GM19035 (cell line): ENCODE measurements at regions not wholly inside any gene's neighbourhood (a gene's known extent, or its start where the extent isn't known, plus 50 kb on each side); places are given as distances from the start of the nearest gene placed in this dataset.
"Not testable (repeated sequence)": the region's sequence is repeated elsewhere in the genome, so short reads cannot be mapped to it uniquely, and the experiment has no call there.

Experiments used
- ATAC-seq: cut with Tn5 transposase; IDR thresholded peaks from one replicate; pipeline ENCODE4 v1.9.1; 2021; ENCODE audit not compliant: unreplicated experiment

DNA sequence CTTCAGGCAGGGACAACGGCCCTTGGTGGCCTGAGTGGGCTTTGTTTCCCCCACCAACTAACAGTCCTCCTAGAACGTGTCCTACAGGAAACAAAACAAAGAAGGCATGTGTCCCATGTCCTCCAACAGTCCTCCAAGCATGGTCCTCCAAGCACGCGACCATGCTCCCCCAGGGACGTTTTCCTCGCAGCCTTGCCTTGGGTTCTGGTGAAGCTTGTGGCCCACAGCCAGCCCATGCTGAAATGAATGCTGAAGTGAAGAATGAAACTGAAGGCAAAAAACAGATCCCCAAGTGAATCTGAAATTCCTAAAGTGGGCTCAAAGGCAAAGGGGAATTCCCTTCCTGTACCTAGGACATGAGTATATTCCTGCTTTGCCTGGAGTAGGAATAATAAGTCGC lies 176.6 kb downstream of the JCAD start:
- ATAC-seq = no peak

DNA sequence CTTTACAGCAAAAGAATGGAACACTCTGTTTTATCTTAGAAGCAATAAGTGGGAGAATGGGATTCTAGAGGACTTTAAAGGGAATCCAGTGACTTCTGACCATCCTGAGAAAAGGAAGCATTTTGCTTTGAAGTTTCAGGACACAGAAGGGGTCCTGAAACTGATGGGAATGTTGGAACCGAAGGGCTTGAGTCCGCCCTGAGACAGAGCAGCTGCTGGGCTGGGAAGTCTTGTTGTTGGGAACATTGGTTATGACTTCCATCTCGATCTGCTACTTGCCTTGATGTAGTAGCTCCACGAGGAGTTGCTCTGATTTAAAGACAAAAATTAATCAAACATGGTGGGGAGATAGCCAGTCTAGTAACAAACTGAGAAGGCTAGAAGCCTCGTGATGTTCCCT lies 177.6 kb downstream of the JCAD start:
- ATAC-seq = no peak

DNA sequence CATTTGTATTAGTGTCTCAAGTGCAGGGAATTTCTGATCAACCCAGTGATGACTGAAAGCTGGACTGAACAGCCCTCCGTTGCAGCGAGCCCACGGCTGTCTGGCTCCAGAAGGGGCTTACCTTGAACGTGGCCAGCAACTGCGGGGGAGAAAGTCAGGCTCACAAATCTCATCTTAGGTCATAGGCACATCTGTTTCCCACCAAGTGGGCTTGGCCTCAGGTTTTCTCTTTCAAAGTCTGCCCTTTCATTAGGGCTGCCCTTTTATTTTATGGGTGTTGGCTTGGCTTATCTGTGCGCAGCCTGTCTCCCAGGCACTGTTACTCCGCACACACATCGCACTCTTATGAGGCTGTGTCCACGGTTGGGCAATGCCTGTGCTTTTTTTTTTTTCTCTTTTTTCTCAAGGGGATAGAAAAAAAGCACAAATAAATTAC lies 178.0 kb downstream of the JCAD start:
- no peak for ATAC-seq

DNA sequence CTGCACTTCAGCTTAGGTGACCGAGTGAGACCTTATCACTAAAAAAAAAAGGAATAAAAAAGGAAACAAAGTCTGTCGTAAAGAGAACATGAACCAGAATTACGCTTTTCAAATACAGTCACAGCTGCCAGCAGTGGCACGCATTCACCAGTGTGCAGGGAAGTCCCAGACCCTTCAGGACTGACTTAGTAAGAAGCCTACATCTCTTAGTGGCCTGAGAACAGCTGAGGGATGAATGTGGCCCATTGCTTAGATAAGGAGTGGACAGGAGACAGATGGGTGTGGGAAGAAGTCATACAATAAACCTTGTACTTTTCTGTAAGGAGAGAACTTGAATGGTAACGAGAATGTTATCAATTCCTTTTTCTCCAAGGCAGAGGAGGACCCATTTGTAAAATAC lies 178.5 kb downstream of the JCAD start:
- no peak for ATAC-seq

DNA sequence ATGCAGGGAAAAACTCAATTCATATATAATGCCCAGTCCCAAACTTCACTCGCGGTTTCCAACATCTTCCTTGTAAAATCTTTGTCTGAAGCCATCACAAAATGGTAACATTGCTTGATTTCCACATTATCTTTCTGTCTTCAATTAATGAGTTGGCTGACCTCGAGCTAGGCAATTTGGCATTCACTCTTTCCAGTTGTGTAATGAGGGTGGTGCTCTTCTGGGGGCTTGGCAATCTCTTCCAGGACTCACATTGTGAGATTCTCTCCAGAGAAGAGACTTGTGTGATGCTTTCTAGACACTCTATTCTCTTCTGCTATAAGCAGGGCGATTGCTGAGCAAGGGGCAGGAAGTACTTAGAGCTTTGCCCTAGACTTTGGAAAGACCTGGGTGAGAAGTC lies 179.5 kb downstream of the JCAD start:
- ATAC-seq = no peak

DNA sequence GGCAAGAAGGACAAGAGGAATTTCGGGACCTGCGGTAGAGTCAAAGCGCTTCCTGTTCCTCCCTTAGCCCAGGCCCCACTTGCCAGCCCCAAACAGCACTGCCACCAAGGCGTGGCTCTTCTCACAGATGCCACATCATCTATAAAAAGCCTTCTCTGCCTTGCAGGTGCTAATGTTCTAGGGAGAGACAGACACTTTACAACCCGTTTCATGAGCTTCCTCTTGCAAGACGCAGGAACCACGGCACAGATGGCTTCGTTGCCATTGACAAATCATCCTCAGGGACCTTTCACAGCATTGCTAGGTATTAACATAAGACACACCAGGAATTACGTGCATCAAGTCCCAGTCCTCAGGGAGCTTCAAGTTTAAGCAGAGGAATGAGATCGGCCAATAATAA lies 180.9 kb downstream of the JCAD start:
- ATAC-seq = no peak

DNA sequence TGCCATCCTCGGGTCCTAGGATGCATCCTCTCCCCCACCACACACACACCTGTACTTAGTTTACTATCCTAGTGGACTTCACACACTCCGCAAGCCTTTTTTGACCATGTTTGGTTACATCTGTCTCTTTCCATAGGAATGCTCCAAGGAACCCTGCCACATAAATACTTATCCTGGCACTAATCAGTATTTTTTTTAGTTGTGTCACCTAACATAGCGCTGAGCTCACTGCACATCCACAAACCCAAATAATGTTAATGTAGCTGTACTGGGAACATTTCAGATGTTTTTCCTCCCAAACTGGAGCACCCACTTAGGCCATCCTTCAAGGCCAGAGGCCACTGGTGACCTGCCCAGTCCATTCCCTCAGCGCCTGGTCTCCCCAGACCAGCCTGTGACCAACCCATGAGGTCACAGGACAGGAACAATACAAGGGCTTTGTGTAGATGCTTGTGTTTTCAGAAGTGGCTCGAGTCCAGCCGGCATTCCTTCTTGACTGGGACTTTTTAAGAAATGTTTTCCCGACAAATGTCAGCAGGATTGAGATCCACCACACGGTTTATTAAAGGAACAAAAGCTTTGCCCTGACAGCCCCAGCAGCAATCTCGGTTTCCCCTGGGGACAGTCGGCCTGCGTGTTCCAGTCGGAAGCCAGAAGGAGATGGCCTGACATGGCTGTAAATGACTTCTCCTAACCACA lies 181.4 kb downstream of the JCAD start:
- no peak for ATAC-seq

DNA sequence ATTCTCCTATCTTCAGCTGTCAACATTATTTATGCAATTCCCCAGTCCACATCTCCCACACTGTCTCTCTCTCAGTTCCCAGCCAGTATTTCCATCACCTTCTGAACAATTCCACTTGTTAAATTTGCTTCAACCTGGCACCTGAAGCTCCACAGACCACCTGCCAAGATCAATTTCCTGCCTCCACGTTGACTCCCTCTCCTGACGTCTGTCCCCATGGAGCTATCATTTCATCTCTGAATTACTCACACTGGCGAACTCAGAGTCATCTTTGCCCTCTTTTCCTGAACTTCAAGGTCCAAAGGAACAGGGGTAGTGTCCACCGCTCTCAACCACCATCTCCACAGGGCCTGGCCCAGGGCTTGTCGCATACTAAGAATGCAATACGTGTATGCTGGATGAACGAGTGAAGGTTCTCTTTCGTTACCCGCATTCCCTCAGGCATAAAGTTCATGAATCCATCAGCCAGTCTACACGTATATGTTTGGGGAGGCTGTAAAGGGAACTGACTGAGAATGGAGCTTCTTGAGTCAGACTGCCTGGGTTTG lies 183.3 kb downstream of the JCAD start:
- no peak for ATAC-seq

DNA sequence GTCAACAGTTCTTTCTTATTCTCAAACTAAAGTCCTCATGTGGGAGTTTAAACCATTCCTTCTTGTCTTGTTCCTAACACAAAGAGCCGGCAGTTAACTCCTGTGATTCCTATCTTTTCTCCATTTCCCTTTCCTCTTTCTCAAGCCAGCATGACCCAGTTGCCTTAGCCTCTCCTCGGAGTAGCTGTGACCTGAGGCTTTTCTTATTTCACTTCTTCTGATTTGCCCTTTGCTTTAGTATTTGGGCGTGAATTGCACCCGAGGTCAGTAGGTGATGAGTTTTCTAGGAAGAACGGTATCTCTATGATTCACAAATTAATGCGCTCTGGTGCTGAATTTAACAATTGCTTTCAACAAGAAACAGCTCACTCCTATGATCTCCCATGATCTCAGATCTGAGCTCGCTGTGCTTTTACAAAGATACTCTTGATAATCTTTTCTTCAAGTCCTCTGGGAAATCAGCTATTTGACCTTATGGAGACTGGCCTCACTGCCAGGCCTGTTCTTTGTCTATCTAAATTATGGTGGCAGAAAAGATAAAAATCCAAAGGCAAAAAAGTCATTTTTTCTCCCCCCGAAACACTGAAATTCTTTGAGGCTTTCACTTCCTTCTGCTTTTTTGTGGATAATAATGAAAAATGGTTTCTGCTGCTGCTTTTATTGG lies 184.6 kb downstream of the JCAD start:
- ATAC-seq = no peak

DNA sequence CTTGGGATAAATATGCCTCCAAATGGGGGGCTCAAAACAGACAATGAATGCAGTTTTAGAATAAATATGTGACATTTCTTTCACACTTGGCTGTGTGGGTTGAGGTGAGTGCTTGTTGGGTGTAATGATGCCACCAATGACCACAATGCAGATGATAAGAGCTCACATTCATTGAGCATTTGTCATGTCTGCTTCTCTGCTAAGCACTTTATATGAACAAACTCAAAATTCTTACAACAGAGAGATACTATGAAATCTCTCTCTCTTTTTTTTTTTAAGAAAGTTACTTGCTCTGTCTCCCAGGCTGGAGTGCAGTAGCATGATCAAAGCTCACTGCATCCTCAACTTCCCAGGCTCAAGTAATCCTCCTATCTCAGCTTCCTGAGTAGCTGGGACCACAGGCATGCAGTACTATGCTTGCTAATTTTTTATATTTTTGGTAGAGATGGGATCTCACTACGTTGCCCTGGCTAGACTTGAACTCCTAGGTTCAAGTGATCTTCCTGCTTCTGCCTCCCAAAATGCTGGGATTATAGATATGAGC lies 185.4 kb downstream of the JCAD start:
- no peak for ATAC-seq

DNA sequence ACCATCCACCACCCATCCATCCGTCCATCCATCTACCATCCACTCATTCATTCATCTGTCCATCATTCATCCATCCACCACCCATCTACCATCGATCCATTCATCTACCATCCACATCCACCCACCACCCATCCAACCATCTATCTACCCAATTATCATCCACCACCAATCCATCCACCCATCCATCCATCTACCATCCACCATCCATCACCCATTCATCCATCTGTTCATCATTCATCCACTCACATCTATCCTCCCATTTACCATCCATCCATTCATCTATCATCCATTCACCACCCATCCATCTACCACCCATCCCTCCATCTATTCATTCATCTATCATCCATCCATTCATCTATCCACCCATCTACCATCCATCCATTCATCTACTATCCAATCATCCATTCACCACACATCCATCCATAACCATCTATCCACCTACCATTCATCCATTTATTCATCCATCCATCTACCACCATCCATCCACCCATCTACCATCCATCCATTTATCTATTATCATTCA lies 188.8 kb downstream of the JCAD start:
- ATAC-seq = no peak

DNA sequence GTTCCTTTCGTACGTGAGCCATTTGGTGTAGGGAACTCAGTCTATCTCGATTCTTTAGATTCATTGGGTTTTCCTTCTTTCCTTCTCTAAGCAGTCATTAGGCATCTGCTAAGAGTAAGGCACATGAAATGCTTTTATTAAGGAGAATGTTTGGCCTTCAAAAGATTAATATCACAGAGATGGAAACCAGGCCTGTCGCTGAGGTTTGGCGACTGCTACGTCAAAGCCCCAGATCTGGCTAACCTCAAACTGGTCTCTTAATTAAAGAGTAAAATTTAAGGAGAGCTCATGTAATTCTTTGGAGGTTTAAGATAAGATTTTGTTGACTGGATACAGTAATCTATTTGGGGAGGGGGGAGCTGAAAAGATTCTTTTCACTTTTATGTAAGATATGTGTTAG lies 189.8 kb downstream of the JCAD start:
- ATAC-seq = no peak

DNA sequence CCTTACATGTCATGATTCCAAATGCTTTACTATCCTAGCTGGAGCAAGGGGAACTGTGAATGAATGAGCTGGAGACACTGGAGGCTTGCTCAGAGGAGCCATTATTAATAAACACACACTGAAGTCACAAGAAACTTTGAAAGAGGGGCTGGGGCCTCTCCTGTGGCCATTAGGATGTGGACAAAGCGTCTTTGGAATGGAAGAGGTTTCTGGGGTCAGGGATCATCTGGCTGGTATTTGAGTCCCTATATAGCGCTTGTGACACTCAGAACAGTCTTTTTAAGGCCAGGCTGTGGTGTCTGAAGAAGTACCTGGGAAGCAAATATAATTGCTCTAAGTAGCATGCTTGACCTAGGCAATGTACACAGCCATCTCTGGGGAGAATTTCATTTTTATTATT lies 193.0 kb downstream of the JCAD start:
- no peak for ATAC-seq

DNA sequence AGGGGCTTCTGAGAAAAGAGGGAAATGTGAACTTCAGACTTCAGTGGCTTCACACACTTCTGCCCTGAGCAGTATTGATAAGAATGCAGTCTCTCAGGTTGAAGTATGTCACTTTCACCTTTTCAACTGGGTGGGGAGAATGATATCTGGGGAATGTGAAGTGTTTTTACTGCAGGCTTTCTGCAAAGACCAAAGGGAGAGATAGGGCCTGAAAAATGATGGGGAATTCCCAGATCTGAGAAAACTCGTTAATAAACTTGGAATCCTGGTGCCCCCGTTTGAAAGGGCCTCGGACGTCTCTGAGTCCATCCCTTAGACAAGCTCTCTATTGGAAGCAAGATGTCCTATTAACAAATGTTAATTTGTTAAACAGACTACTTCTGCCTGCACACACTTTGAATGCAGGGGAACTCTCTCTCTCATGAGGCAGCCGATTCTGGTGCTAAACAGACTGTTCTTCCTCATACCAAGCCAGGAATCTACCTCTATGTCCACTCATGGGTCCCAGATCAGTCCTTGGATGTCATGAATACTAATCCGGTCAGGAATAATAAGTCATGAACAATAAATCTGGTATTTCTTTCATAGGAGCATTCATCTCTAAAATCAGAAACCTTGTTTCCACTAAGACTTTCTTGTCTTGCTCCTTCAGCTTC lies 193.6 kb downstream of the JCAD start:
- ATAC-seq = no peak

DNA sequence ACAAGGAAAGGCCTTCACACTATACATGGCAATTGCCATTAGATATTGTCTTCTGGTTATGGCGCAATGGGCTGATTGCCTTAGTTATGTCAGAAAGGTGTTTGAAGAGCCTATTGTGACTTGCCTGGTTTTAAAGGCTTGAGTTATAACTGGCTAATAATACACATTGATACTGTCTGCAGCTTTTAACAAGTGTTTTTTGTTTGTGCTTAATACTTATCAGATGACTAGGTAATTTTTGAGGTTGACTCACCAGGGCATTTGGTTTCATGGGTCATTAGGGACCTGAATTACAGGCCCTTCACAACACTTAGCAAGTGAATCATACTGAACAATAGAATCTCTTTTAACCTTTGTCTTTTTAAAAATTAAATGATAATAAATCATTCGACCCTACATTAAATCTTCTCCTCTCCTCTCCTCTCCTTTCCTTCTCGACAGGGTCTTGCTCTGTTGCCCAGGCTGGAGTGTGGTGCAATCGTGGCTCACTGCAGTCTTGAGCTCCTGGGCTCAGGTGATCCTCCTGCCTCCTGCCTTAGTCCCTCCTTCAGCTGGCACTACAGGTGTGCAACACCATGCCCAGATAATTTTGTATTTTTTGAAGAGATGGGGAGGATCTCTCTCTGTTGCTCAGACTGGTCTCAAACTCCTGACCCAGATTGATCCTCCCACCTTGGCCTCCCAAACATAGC lies 196.3 kb downstream of the JCAD start:
- ATAC-seq = no peak

DNA sequence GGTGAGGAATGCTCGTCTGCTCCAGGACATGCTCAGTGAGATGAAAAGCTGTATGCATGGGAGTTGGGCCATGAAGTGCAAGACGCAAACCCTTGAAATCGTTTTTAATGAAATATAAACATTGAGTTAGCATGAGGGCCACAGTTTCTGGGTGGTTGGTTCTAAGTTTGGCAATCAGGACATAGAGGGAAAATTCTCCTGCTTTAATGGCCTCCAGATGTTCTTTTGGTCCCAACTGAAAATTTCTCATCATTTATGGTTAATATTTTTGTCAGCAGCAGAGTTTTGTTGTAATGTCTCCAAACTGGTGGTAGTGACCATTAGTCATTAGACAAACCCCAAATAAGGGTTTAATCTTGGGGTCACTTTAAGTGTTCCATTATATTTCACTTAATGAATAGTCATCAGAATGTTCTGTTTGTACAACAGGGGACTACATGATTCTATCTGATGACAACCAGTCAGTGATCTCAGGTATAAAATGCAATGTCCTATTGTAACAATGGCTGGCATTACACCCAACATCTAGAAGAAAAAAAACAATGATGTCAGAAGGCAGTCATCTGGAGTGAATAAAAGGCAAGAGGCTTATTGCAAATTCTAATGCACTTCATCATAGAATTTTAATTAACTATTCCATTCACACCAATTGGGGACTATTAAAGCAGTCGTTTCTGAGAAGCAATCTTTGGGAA lies 197.4 kb downstream of the JCAD start:
- ATAC-seq = no peak

DNA sequence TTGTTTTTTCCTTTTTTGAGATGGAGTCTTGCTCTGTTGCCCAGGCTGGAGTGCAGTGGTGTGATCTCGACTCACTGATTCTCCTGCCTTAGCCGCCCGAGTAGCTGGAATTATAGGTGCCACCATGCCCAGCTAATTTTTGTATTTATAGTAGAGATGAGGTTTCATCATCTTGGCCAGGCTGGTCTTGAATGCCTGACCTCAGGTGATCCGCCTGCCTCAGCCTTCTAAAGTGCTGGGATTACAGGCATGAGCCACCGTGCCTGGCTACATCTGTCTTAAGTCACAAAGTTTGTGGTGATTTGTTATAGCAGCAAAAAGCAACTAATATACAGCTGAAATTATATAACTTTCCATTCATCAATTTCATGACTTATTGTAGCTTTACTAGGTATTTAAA lies 198.2 kb downstream of the JCAD start:
- ATAC-seq = not testable (repeated sequence)

DNA sequence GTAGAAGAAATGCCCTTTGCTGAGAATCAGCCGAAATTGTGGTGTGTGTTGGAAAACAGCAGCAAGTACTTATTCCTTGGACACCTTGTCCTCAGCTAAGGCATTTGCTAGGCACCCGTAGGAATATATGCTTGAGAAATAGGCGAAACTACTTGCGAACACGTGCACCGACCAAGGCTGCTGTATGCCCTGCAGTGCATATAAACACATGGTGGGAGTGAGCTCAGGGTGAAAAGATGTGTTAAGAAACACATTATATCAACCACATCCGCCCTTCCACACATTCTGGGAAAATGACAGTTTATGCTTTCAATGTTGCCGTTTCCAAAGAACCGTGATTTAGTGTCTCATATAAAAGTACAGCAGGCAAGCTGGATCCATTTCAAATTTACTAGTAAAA lies 199.2 kb downstream of the JCAD start:
- no peak for ATAC-seq

DNA sequence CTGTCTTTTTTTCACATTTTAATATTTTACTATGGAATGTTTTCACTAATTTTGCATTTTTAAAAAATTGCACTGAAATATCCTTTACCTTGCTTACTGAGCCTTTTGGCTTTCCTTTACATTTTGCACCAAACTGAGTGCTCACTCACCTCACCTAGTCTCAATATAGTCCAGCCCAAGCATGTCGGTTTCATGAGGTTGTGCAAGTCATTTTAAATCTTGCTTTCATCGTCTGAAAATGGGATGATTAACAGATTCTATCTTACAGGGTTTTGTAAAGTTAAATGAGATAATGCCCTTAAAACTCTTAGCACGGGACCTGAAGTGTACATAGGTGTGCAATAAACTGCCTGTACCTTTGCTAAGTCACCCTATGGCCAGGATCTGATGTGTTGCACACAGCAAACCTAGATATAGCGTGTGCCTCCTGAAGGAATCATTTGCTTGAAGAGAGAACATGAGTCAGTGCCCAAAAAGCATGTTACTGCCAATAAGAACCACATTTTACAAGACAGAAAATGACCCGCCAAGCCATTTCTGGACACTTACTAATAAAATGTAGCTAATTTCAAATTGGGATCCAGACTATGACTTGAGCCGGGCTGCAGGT lies 199.8 kb downstream of the JCAD start:
- ATAC-seq = no peak

DNA sequence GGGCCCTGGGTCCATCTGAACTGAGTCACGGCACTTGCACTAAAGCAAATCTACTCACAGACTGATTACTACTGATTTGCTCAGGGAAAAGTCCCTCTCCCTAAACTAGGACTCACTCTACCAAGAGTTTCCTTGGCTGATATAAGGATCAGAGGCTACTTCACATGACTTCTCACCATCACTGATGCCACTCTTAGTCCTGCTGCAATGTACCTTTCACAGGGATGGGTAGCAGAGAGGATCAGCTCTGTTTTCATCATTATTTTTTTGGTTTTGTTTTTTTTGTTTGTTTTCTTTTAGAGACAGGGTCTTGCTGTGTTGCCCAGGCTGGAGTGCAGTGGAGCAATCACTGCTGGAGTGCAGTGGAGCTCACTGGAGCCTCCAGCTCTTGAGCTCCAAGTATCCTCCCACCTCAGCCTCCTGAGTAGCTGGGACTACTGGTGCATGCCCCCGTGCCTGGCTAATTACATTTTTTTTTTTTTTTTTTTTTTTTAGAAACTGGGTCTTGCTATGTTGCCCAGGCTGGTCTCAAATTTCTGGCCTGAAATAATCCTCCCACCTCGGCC lies 200.6 kb downstream of the JCAD start:
- ATAC-seq = no peak
